IMR-90 (cell line): ENCODE measurements at regions not wholly inside any gene's neighbourhood (a gene's known extent, or its start where the extent isn't known, plus 50 kb on each side); places are given as distances from the start of the nearest gene placed in this dataset.
"Not testable (repeated sequence)": the region's sequence is repeated elsewhere in the genome, so short reads cannot be mapped to it uniquely, and the experiment has no call there.

Source experiments
- ATAC-seq: fragments of 200-7000 bp; cut with Tn5 transposase; 2 replicates; pipeline ENCODE4 v1.9.1; 2020; ENCODE audit warnings: low read depth, mild to moderate bottlenecking, moderate library complexity
- BruUV-seq: library from RNA; stranded (reverse); fragments of 400-500 nt; replicated peaks from 2 replicates; lab custom pipeline; 2021; lab: Mats Ljungman, UMichigan
- CTCF ChIA-PET: fragments of 300-600 bp; formaldehyde crosslinking; extraction: SDS; loops from one replicate; lab custom pipeline; 2021; ENCODE audit warnings: antibody characterized with exemption; lab: Yijun Ruan, JAX
- POLR2A ChIA-PET: fragments of 300-600 bp; sonication (Branson Sonifier 250); formaldehyde crosslinking; loops from one replicate; lab custom pipeline; 2022; ENCODE audit warnings: antibody characterized with exemption; ENCODE audit not compliant: unreplicated experiment; lab: Charles Lee
- DNase-seq: peaks from one replicate; pipeline ENCODE4 v3.0.0; 2013
- H2AFZ ChIP-seq: replicated peaks from 2 replicates; pipeline ENCODE3; 2013; ENCODE audit warnings: low read length, mild to moderate bottlenecking; ENCODE audit not compliant: poor library complexity
- H2AK5ac ChIP-seq: 2 replicates; pipeline ENCODE4 v1.6.1; 2013; ENCODE audit warnings: low read depth, low read length, inconsistent platforms
- H2AK9ac ChIP-seq: replicated peaks from 2 replicates; pipeline ENCODE3; 2013; ENCODE audit warnings: mild to moderate bottlenecking, low read depth, low read length, moderate library complexity; ENCODE audit not compliant: poor library complexity
- H2BK120ac ChIP-seq: 2 replicates; pipeline ENCODE4 v1.6.1; 2013; ENCODE audit warnings: low read depth, low read length, inconsistent platforms
- H2BK15ac ChIP-seq: 3 replicates; pipeline ENCODE4 v1.6.1; 2013; ENCODE audit warnings: low read depth, low read length, inconsistent platforms
- H2BK20ac ChIP-seq: 2 replicates; pipeline ENCODE4 v1.6.1; 2013; ENCODE audit warnings: low read depth, mild to moderate bottlenecking, inconsistent platforms, low read length, moderate library complexity
- H2BK5ac ChIP-seq: 2 replicates; pipeline ENCODE4 v1.6.1; 2013; ENCODE audit warnings: mild to moderate bottlenecking, low read depth, low read length, inconsistent platforms; ENCODE audit not compliant: poor library complexity, severe bottlenecking
- H3K14ac ChIP-seq: replicated peaks from 2 replicates; pipeline ENCODE4 v1.6.1; 2013; ENCODE audit warnings: low read depth, low read length, inconsistent platforms
- H3K18ac ChIP-seq: 2 replicates; pipeline ENCODE4 v1.6.1; 2013; ENCODE audit warnings: low read depth, low read length, control low read depth
- H3K23ac ChIP-seq: 2 replicates; pipeline ENCODE4 v1.6.1; 2013; ENCODE audit warnings: low read depth, low read length, inconsistent platforms
- H3K27ac ChIP-seq: 2 replicates; pipeline ENCODE4 v1.5.1; 2013; ENCODE audit warnings: mild to moderate bottlenecking, control low read depth, low read length; ENCODE audit not compliant: insufficient read depth
- H3K27me3 ChIP-seq: 2 replicates; pipeline ENCODE4 v1.6.1; 2013; ENCODE audit warnings: low read length; ENCODE audit not compliant: control insufficient read depth, insufficient read depth
- H3K36me3 ChIP-seq: 2 replicates; pipeline ENCODE4 v1.6.1; 2013; ENCODE audit warnings: low read length, mixed read lengths; ENCODE audit not compliant: control insufficient read depth, insufficient read depth
- H3K4ac ChIP-seq: 2 replicates; pipeline ENCODE4 v1.6.1; 2013; ENCODE audit warnings: low read depth, low read length, inconsistent platforms
- H3K4me1 ChIP-seq: 2 replicates; pipeline ENCODE4 v1.6.1; 2013; ENCODE audit warnings: low read length, mixed read lengths; ENCODE audit not compliant: control insufficient read depth, insufficient read depth
- H3K4me2 ChIP-seq: 2 replicates; pipeline ENCODE4 v1.6.1; 2013; ENCODE audit warnings: low read depth, mild to moderate bottlenecking, control low read depth, low read length, moderate library complexity
- H3K4me3 ChIP-seq: 2 replicates; pipeline ENCODE4 v1.5.1; 2013; ENCODE audit warnings: low read depth, mild to moderate bottlenecking, control low read depth, low read length, moderate library complexity; ENCODE audit not compliant: insufficient read depth
- H3K56ac ChIP-seq: 2 replicates; pipeline ENCODE4 v1.6.1; 2013; ENCODE audit warnings: low read length, inconsistent platforms; ENCODE audit not compliant: insufficient read depth; ENCODE audit errors: extremely low read depth
- H3K79me1 ChIP-seq, 2 experiments: 2 replicates each; pipeline ENCODE4 v1.6.1; 2013; ENCODE audit warnings: low read length in 2 of 2, inconsistent platforms in 1 of 2, low read depth in 1 of 2
- H3K9ac ChIP-seq: 2 replicates; pipeline ENCODE4 v1.6.1; 2013; ENCODE audit warnings: low read depth, low read length, control low read depth
- H3K9me1 ChIP-seq: 2 replicates; pipeline ENCODE4 v1.6.1; 2013; ENCODE audit warnings: low read length, inconsistent platforms; ENCODE audit not compliant: insufficient read depth
- H3K9me3 ChIP-seq: 2 replicates; pipeline ENCODE4 v1.6.1; 2013; ENCODE audit warnings: low read length; ENCODE audit not compliant: control insufficient read depth, insufficient read depth
- H4K20me1 ChIP-seq: 2 replicates; pipeline ENCODE4 v1.6.1; 2013; ENCODE audit warnings: low read length, inconsistent platforms; ENCODE audit not compliant: insufficient read depth
- H4K5ac ChIP-seq: 2 replicates; pipeline ENCODE4 v1.6.1; 2013; ENCODE audit warnings: mild to moderate bottlenecking, low read depth, low read length, control low read depth
- H4K8ac ChIP-seq, 2 experiments: 2 replicates each; pipeline ENCODE4 v1.6.1; 2013; ENCODE audit warnings: low read depth in 2 of 2, low read length in 2 of 2, control low read depth in 1 of 2, inconsistent platforms in 1 of 2
- H4K91ac ChIP-seq: 2 replicates; pipeline ENCODE4 v1.6.1; 2013; ENCODE audit warnings: low read depth, low read length, inconsistent platforms; ENCODE audit not compliant: insufficient read depth
- WGBS, 2 experiments: methylation state at CpG; one replicate each; pipeline versions ENCODE4 v1.1.5 to v1.1.7; 2013; ENCODE audit warnings: missing lambda C conversion rate in 2 of 2; ENCODE audit not compliant: insufficient read length in 1 of 2; ENCODE audit errors: extremely low coverage in 2 of 2; 5-methylcytosine and 5-hydroxymethylcytosine counted together
- dilution Hi-C: fragments of 300-500 bp; cut with HindIII; formaldehyde crosslinking; loops from one replicate; pipeline ENCODE4 v1.14.3; 2018; ENCODE audit warnings: low sequenced_read_pairs; ENCODE audit not compliant: unreplicated experiment
- in situ Hi-C: fragments of 300-500 bp; cut with MboI; formaldehyde crosslinking; loops from 3 replicates; pipeline ENCODE4 v1.14.3; 2019; ENCODE audit warnings: low sequenced_read_pairs, inconsistent platforms, mixed read lengths
- intact Hi-C: fragments of 100-400 bp; cut with micrococcal nuclease; formaldehyde crosslinking; loops from 2 replicates; pipeline ENCODE4 v1.10.0; 2022

GRCh38 chr12:25630735-25631515, 77.8 kb upstream of the LMNTD1 start:
- H4K5ac ChIP-seq, H3K18ac ChIP-seq, H3K27me3 ChIP-seq, H3K4me1 ChIP-seq, H3K4ac ChIP-seq, H3K4me3 ChIP-seq, H2BK120ac ChIP-seq, H3K27ac ChIP-seq, H3K79me1 ChIP-seq, H3K56ac ChIP-seq, H2AK9ac ChIP-seq, H2BK5ac ChIP-seq, H3K36me3 ChIP-seq, ATAC-seq, H3K9me3 ChIP-seq, H3K23ac ChIP-seq, H2BK20ac ChIP-seq, H4K20me1 ChIP-seq, H4K91ac ChIP-seq, H2AFZ ChIP-seq, intact Hi-C loops, H4K8ac ChIP-seq, in situ Hi-C loops, H3K9ac ChIP-seq, H3K9me1 ChIP-seq, DNase-seq, dilution Hi-C loops, H3K4me2 ChIP-seq, H2BK15ac ChIP-seq, H2AK5ac ChIP-seq, H3K14ac ChIP-seq, POLR2A ChIA-PET, BruUV-seq: not testable (repeated sequence)
- CTCF ChIA-PET, result interaction anchor here (0.6 kb wide), 1 partner anchor 210 kb away, joined by 4 read pairs; no protein-coding TSS in a partner anchor
- WGBS, 2 experiments, result 73% methylated on average over 3 of the region's 11 CpGs; no CpG with 5 or more reads in 1 of the 2 experiments

- in situ Hi-C loops, H3K23ac ChIP-seq, H4K5ac ChIP-seq, H3K36me3 ChIP-seq, BruUV-seq, H3K9me1 ChIP-seq, H2BK120ac ChIP-seq, H2AK9ac ChIP-seq, H3K27ac ChIP-seq, H4K8ac ChIP-seq, H2BK20ac ChIP-seq, H3K27me3 ChIP-seq, H3K4me3 ChIP-seq, H3K4me2 ChIP-seq, H4K20me1 ChIP-seq, H2AK5ac ChIP-seq, H3K4me1 ChIP-seq, H3K56ac ChIP-seq, H3K79me1 ChIP-seq, H2BK15ac ChIP-seq, H3K14ac ChIP-seq, H3K4ac ChIP-seq, DNase-seq, POLR2A ChIA-PET, H2BK5ac ChIP-seq, ATAC-seq, H3K9me3 ChIP-seq, H3K18ac ChIP-seq, H4K91ac ChIP-seq, H2AFZ ChIP-seq, H3K9ac ChIP-seq, intact Hi-C loops, dilution Hi-C loops, CTCF ChIA-PET: not testable (repeated sequence)
- no CpG with 5 or more reads among the region's 1 CpG for WGBS, 2 experiments
Measured at GRCh38 chr12:25633149-25633548, 80.1 kb upstream of the LMNTD1 start.
